Endodermal cell (in vitro differentiated cells): ENCODE measurements at regions not wholly inside any gene's neighbourhood (a gene's known extent, or its start where the extent isn't known, plus 50 kb on each side); places are given as distances from the start of the nearest gene placed in this dataset.

Source experiments
- DNase-seq: peaks from one replicate; pipeline ENCODE4 v3.0.0-alpha.2; 2017
- H3K27ac ChIP-seq: 2 replicates; pipeline ENCODE4 v1.5.1; 2013; ENCODE audit warnings: mild to moderate bottlenecking, low read depth, low read length, moderate library complexity
- H3K27me3 ChIP-seq: 2 replicates; pipeline ENCODE4 v1.6.1; 2013; ENCODE audit warnings: mild to moderate bottlenecking, low read length, moderate library complexity; ENCODE audit not compliant: insufficient read depth, control insufficient read depth, poor library complexity, severe bottlenecking
- H3K36me3 ChIP-seq: 2 replicates; pipeline ENCODE4 v1.7.0; 2013; ENCODE audit warnings: mild to moderate bottlenecking, low read length, moderate library complexity; ENCODE audit not compliant: control insufficient read depth, insufficient read depth
- H3K4me1 ChIP-seq: one replicate; pipeline ENCODE4 v1.7.0; 2013; ENCODE audit warnings: low read length; ENCODE audit not compliant: control insufficient read depth, insufficient read depth
- H3K4me3 ChIP-seq: 2 replicates; pipeline ENCODE4 v1.5.1; 2013; ENCODE audit warnings: mild to moderate bottlenecking, low read length, moderate library complexity
- H3K9ac ChIP-seq: 2 replicates; pipeline ENCODE4 v1.6.1; 2013; ENCODE audit warnings: mild to moderate bottlenecking, low read length, moderate library complexity; ENCODE audit not compliant: poor library complexity, severe bottlenecking; ENCODE audit errors: extremely low read depth
- H3K9me3 ChIP-seq: 2 replicates; pipeline ENCODE4 v1.6.1; 2013; ENCODE audit warnings: mild to moderate bottlenecking, low read length, moderate library complexity; ENCODE audit not compliant: control insufficient read depth
- H3K27ac Mint-ChIP-seq: 2 replicates; pipeline ENCODE4 v1.8.0; 2020; ENCODE audit warnings: mixed read lengths
- H3K27me3 Mint-ChIP-seq: 2 replicates; pipeline ENCODE4 v1.8.0; 2021; ENCODE audit warnings: mild to moderate bottlenecking, mixed read lengths; ENCODE audit not compliant: insufficient read depth
- H3K36me3 Mint-ChIP-seq: 2 replicates; pipeline ENCODE4 v1.8.0; 2020; ENCODE audit warnings: low read depth, mixed read lengths
- H3K4me1 Mint-ChIP-seq: 2 replicates; pipeline ENCODE4 v1.8.0; 2020; ENCODE audit warnings: mixed read lengths
- H3K4me3 Mint-ChIP-seq: 2 replicates; pipeline ENCODE4 v1.8.0; 2020; ENCODE audit warnings: mild to moderate bottlenecking, moderate library complexity, mixed read lengths
- H3K9me3 Mint-ChIP-seq: 2 replicates; pipeline ENCODE4 v1.8.0; 2020; ENCODE audit warnings: mild to moderate bottlenecking, mixed read lengths
- WGBS, 2 experiments: methylation state at CpG; one replicate each; pipeline versions ENCODE4 v1.1.5 to v1.1.7; 2013; ENCODE audit warnings: missing lambda C conversion rate in 2 of 2, mixed read lengths in 1 of 2; ENCODE audit not compliant: insufficient coverage in 1 of 2, insufficient read length in 1 of 2; 5-methylcytosine and 5-hydroxymethylcytosine counted together
- TF ChIP-seq, protein P1 (sequence below): fragments of 200-600 bp; sonication (generic); conservative IDR thresholded peaks from 2 replicates; pipeline ENCODE4 v1.5.0; 2021; ENCODE audit warnings: antibody characterized with exemption, mild to moderate bottlenecking

DNA sequence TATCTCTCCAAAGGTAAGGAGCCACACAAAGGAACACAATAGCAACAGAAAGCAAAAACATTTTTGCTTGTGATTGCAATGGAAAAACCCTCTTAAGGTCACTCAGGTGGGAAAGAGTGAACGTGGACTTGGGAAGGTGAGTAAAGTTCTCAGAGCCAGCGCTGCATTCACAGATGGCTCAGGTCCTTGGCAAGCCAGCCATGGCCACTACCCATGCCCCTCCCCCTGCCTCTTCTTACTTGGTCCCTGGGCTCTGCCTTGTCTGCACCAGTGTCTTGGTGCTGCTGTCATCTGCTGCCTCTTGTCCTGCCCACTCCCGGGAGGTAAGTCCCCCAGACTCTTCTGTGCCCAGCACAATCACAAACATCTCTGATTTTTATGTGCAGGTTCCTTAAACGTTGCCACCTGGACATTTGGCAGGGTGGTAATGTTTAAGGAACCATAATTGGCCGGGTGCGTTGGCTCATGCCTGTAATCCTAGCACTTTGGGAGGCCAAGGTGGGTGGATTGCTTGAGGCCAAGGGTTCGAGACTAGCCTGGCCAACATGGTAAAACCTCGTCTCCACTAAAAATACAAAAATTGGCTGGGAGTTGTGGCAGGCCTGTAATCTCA is 74.6 kb downstream of the FEM1C start:
- Mint-ChIP-seq H3K27me3 (no peaks in the 10 kb centered on the region), H3K9me3 (no peaks in the 10 kb centered on the region), H3K27ac (no peak overlapping the region), H3K4me3 (no peak overlapping the region), H3K36me3 (no peaks in the 10 kb centered on the region), H3K4me1 (peaks cover 6% of the 10 kb centered on the region)
- Histone ChIP-seq H3K27ac (no peak overlapping the region), H3K4me1 (no peaks in the 10 kb centered on the region), H3K9me3 (no peaks in the 10 kb centered on the region), H3K27me3 (no peaks in the 10 kb centered on the region), H3K36me3 (no peaks in the 10 kb centered on the region), H3K4me3 (no peak overlapping the region), H3K9ac (no peak overlapping the region)
- WGBS, 2 experiments: 89 to 91% methylated on average over 5 to 8 of the region's 8 CpGs
- DNase-seq: no peak
- TF ChIP-seq, protein P1, sequence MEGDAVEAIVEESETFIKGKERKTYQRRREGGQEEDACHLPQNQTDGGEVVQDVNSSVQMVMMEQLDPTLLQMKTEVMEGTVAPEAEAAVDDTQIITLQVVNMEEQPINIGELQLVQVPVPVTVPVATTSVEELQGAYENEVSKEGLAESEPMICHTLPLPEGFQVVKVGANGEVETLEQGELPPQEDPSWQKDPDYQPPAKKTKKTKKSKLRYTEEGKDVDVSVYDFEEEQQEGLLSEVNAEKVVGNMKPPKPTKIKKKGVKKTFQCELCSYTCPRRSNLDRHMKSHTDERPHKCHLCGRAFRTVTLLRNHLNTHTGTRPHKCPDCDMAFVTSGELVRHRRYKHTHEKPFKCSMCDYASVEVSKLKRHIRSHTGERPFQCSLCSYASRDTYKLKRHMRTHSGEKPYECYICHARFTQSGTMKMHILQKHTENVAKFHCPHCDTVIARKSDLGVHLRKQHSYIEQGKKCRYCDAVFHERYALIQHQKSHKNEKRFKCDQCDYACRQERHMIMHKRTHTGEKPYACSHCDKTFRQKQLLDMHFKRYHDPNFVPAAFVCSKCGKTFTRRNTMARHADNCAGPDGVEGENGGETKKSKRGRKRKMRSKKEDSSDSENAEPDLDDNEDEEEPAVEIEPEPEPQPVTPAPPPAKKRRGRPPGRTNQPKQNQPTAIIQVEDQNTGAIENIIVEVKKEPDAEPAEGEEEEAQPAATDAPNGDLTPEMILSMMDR: no peak

DNA sequence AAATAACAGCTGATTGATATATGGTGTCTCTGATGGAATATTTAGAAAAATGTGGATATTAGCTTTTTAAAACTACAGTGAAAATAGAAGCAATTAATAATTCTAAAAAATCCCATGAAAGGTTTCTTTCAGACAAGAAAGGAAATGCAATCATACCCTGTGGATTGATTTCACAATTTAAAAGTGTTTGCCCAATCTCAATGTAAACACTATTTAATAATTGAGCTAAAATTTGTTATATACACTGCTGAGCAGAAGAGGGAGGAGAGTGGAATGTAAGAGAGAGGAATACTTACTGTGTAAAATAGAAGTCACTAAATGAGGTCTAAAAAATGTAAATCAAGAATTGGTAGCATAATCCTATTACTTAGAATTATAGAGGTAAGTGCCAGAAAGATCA is 76.9 kb downstream of the FEM1C start:
- no peak overlapping the region for H3K4me3 ChIP-seq
- TF ChIP-seq, protein P1: no peak
- Mint-ChIP-seq H3K36me3 (no peaks in the 10 kb centered on the region), H3K4me3 (no peak overlapping the region), H3K27ac (no peak overlapping the region), H3K9me3 (no peaks in the 10 kb centered on the region), H3K4me1 (peaks cover 6% of the 10 kb centered on the region), H3K27me3 (no peaks in the 10 kb centered on the region)
- no peak overlapping the region for H3K9ac ChIP-seq
- no peaks in the 10 kb centered on the region for H3K9me3 ChIP-seq
- H3K36me3 ChIP-seq: no peaks in the 10 kb centered on the region
- H3K27ac ChIP-seq: no peak overlapping the region
- H3K4me1 ChIP-seq: no peaks in the 10 kb centered on the region
- no peaks in the 10 kb centered on the region for H3K27me3 ChIP-seq
- no peak for DNase-seq

DNA sequence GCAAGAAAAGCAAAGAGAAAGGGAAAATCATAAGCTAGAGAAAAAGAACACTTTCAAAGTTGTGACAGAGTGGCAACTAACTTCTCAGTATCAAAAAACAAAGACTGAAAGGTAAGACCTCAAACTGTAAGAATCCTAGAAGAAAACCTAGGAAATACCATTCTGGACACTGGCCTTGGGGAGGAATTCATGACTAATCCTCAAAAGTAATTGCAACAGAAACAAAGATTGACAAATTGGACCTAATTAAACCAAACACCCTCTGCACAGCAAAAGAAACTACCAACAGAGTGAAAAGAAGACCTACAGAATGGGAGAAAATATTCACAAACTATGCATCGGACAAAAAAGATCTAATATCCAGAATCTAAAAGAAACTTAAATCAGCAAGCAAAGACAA is 79.1 kb downstream of the FEM1C start:
- Histone ChIP-seq H3K9me3 (no peaks in the 10 kb centered on the region), H3K27me3 (no peaks in the 10 kb centered on the region), H3K27ac (no peak overlapping the region), H3K9ac (no peak overlapping the region), H3K36me3 (no peaks in the 10 kb centered on the region), H3K4me1 (no peaks in the 10 kb centered on the region), H3K4me3 (no peak overlapping the region)
- Mint-ChIP-seq H3K27me3 (no peaks in the 10 kb centered on the region), H3K36me3 (no peaks in the 10 kb centered on the region), H3K27ac (no peak overlapping the region), H3K9me3 (no peaks in the 10 kb centered on the region), H3K4me1 (no peaks in the 10 kb centered on the region), H3K4me3 (no peak overlapping the region)
- TF ChIP-seq, protein P1: no peak
- no peak for DNase-seq
- WGBS, 2 experiments: 86 to 100% methylated on average over 1 of the region's 1 CpG
